GM19452 (cell line): ENCODE measurements at regions not wholly inside any gene's neighbourhood (a gene's known extent, or its start where the extent isn't known, plus 50 kb on each side); places are given as distances from the start of the nearest gene placed in this dataset.

Experiments
- ATAC-seq: cut with Tn5 transposase; IDR thresholded peaks from one replicate; pipeline ENCODE4 v1.9.1; 2021; ENCODE audit not compliant: unreplicated experiment

DNA sequence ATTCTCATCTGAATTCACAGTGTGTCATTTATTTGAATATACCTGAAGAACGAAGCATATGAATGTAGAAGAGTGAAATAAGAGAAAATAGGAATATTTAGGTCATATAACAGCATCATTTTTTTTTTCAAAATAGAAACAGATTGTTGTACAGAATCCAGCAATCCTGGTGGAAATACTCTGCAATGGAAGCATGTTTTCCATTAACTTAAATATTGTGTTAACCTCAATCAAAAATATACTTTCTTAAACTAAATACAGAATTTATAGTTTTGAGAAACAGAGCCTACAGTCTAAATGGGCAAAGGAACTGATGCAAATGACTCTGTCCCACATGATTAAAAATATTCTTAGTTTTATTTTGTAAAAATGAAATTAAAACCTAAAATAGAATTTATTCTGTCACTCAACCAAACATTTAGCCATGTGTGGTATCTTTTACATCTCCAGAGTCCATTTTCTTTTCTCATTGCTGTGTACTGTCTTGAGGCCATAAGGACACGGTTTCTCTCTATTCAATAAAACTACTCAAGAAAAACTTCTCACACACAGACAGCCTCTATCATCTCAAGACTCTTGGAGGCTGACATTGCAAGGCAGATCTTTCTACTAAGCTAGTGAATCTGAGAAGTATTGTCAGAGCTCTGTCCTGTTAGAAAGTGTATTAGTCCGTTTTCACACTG, 322.6 kb downstream of the LTN1 start:
- no peak for ATAC-seq

- ATAC-seq: no peak
Observed at GRCh38 chr21:28669321-28669720, 323.4 kb downstream of the LTN1 start.

- no peak for ATAC-seq
Observed at GRCh38 chr21:28663754-28664153, 328.9 kb downstream of the LTN1 start.

DNA sequence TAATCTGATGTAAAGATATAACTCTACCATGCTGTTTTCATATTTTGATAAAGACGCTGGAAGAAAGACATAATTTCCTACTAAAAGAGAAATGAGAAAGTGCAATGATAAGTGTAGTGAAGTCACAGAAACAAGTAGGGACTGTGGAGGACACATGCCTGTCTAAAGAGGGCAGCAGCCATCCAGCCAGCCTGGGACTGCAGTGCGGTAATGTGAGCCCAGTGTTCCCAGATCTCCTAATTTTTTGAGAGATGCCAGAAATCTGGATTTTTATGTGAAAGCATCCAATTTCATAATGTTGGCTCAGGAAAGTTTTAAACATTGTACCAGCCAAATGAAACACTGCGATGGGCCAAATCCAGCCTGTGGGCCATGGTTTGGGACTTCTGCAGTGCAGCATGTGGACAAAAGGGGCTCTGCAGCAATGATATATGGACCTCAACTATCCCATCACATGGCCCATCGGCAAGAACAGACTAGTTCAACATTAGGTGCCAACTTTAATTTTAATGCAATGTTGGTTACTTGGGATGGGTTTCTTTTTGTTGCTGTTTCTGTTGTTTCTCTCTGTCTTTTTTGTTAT, 329.5 kb downstream of the LTN1 start:
- no peak for ATAC-seq

DNA sequence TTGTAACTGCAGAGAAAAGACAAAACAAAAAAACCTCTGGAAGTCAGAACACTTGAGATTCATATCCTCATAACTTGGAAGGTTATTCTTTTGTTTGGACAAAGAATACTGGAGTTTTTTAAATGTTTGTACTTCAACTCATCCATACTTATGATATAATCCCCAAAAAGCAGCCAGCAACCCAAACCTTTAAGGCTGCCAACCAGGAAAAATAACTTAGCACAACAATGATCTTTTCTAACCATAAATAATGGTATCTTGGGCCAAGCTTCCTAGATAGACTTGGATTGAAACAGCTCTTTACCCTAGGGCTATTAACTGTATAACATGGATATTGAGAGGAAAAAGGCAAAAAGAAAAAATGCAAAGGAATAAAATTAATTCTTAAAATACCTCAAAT, 335.1 kb downstream of the LTN1 start:
- ATAC-seq: no peak

DNA sequence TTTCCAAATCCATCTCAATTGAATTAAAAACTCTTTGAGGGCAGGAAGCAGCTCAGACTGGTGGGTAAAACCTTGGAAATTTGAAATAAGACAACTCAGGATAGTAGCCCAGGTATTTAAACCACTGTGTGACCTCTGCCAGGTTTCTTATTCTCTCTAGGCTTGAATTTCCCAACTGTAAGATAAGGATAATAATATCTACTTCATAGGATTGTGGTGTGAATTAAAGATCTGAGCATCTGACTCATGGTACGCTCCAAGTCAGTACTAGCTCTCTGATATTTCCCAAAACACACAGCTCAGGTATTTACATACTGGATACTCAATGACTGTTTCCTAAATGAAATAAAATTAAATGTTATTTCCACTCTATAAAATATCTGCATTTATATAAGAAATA, 337.2 kb downstream of the LTN1 start:
- ATAC-seq: no peak

GRCh38 chr21:28654406-28654805, 338.3 kb downstream of the LTN1 start:
- ATAC-seq: no peak

- ATAC-seq: no peak
Observed at GRCh38 chr21:28644762-28645161, 347.9 kb downstream of the LTN1 start.

- no peak for ATAC-seq
Observed at GRCh38 chr21:28642891-28643290, 349.8 kb downstream of the LTN1 start.

DNA sequence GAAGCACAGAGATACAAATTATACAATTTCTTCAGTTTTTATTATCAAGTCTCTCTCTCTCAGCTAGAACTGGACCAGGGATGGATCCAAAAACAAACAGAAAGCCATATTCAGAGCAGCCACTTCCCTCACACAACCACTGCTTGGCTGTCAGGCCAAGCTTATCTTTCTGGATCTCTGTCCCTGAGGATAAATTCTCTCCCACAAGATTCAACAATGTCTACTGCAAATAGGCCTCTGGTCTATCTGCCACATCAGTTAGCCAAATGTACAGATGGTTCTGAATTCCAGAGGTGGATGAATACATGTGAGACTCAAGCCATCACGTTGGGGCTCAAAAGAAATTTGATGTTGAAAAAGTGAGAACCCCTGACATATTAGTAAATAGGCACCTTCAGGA, 350.9 kb downstream of the LTN1 start:
- no peak for ATAC-seq

GRCh38 chr21:28640326-28640725, 352.4 kb downstream of the LTN1 start:
- no peak for ATAC-seq

DNA sequence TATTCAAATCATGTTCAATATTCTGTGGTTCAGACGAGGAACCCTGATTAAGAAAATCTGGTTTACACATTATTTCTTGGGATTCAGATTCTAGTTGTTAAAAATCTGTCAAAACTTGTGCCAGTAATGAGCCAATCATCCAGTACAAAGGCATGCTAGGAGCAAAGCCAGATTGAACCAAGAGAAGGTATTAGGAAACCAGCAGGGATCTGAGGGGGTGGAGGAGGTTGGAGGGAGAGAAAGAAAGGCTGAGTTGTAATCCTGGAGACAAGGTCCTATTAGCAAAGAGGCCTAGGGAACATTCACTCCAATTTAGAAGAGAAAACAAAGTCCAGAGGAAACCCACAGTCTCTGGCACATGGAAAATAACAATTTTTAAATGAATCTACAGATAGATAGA, 352.9 kb downstream of the LTN1 start:
- ATAC-seq: no peak

DNA sequence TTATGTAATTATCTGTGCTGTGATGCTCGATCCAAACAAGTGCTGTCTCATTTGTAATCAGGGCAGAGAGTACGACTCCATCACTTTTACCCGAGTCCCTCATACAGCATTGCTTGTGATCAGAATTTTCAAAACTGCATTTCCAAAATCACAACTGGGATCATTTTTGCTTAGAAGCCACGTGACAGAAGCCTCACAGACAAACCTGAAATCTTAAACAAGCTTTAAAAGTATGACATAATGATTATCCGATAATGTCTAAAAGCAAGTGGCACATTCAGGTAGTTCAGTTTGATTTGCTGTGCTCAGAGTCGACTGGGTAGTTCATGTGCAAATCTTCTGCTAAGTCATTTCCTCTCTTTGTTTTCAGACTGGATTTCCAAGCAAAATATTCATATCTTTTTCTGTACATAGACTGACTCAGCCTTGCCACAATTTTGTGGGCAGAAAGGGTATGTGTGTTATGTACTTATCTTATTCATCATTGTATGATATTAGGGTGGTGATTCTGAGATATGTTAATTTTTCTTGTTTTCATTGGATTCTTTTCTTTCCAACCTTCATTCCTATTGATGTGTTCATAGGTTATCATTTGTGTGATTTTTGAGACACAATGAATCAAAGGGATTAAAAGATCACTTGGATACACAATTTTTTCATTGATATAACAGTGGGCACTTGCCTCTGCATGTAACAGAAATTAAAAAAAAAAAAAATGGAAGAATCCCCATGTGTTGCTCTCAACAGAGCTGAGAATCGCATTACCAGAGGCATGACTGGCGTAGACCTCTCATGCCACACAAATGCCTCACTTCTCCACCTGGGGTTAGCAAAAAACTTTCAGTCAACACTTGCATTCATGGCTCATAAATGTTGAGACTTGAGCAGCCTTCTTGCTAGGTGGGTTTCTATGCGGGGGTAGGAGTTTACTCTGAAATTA, 355.7 kb downstream of the LTN1 start:
- no peak for ATAC-seq

DNA sequence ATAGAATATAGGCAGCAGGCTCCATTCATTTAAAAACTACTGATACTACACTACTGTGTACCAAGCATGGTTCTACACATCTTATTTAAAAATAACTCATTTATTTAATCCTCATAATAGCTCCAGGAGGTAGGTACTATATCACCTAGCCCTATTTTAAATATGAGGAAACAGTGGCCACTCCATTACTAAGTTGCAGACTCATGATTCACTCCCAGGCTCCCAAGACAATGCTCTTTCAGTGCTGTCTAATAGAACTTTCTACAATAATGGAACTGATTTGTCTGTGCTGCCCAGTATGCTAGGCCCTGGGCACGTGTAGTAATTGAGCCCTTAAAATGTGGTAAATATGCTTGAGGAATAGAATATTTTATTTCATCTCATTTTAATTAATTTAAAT, 357.1 kb downstream of the LTN1 start:
- no peak for ATAC-seq

DNA sequence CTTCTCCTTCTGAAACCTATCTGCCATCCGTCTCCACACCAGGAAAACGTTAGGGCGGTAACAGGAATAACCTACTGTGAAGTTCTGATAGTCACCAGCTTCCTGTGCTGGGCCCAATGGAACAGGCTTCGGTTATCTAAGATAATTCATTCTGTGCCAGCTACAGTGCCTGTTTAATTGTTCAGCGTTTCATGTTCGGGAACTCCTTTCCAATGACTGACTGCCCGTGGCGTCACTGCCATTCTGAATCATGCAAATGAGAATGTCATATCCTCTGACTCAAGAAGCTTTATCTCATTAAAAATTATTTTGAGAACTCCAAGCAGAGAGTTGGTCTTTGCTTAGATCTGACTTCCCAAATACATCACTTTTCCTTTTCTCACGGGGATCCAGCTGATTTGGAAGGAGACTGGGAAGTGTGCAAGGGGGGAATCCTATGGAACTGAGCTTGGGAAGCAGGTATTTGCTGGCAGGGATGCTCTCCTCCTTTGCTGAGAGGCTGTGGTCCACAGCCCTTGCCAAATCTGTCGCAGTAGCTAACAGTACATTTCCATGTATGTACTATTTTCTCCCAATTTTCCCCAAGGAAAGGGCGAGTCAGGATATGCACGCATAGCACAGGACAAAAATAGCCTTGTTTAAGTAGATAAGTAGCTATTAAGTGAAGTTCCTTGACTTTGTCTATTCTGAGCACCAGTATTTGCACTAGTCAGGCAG, 358.7 kb downstream of the LTN1 start:
- no peak for ATAC-seq

- no peak for ATAC-seq
Observed at GRCh38 chr21:28632755-28633408, 359.8 kb downstream of the LTN1 start.

DNA sequence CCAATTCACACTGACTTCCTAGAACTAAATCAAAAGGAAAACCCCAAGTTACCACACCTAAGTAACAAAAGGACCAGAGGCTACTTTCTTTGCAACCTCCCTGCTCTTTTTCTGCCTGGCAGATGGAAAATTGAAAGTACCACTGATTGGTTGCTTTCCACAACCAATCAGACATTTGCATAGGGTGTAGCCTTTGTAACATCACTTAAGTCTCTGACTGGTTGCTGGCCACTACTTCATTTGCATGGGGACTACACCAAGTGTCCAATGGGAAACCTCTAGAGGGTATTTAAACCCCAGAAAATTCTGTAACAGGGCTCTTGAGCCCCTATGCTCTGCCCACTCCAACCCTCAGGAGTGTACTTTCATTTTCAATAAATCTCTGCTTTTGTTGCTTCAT, 365.0 kb downstream of the LTN1 start:
- no peak for ATAC-seq

GRCh38 chr21:28627261-28627660, 365.4 kb downstream of the LTN1 start:
- no peak for ATAC-seq

DNA sequence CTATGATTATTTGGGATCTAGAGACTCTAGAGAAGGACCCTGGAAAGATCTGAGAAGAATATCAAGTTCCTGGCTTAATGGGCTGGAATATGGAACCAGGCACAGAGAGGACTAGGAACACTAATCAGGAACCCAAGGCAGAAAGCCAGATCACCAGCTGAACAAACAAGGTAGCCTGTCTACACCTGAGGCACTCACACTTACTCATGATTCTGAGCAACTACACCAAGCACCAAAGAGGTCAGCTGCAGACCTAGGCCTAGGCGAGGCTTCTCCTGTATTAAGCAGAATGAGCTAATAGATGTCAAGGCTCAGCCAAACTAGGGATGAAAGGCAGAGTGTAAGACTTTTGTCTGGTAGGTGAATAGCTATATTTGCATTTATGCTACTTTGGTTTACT, 368.1 kb downstream of the LTN1 start:
- no peak for ATAC-seq

- no peak for ATAC-seq
Observed at GRCh38 chr21:28617300-28617699, 375.4 kb downstream of the LTN1 start.

- ATAC-seq: no peak
Observed at GRCh38 chr21:28615276-28615675, 377.4 kb downstream of the LTN1 start.
